HG02938 (cell line): ENCODE measurements at regions not wholly inside any gene's neighbourhood (a gene's known extent, or its start where the extent isn't known, plus 50 kb on each side); places are given as distances from the start of the nearest gene placed in this dataset.

Experiments used
- ATAC-seq: cut with Tn5 transposase; IDR thresholded peaks from one replicate; pipeline ENCODE4 v1.9.1; 2021; ENCODE audit warnings: mild to moderate bottlenecking, moderate library complexity; ENCODE audit not compliant: unreplicated experiment

DNA sequence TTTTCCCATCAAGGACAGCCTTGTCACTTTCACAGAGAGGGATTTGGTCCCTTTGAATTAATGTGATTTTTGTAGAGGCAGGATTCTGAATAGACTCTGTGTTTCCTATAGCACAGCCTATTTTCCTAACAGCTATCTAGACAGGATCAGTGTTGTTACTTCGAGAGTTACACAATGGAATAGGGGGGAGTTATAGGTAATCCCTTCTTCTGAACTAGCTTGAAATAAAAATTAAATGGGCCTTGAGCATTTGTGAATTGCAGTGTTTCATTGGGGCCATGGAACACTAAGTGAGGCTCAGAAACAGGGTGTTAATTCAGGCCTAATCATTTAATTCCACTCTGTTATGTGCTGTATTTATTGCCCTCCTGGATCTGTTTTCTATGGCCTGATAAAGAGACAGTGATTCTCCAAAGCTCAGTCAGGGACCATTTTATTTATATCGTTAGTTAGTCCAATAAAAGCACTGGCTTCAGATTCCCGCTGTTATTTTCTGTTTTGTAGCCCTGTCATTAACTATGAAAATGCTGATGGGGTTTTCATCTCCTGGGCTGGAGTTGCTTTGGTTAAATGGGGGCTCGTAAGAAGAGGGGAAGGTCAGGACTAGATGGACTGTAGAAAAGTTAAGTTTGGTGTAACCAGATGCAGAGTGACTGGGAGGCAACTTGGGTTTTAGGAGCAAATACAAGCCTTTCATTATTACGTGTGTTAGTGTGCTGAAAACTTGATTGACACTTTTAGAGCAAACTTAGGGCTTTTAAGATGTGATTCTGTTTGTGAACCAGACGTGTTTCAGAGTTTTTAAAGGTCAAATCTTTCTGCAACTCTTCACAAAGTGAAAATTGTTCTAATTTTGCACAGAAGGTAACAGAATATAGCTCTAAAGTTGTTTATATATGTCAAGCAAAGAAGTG is 461.0 kb upstream of the HNRNPA3 start:
- no peak for ATAC-seq

GRCh38 chr2:176752295-176752694 is 460.3 kb upstream of the HNRNPA3 start:
- no peak for ATAC-seq

GRCh38 chr2:176753205-176753604 is 459.4 kb upstream of the HNRNPA3 start:
- ATAC-seq, result no peak

DNA sequence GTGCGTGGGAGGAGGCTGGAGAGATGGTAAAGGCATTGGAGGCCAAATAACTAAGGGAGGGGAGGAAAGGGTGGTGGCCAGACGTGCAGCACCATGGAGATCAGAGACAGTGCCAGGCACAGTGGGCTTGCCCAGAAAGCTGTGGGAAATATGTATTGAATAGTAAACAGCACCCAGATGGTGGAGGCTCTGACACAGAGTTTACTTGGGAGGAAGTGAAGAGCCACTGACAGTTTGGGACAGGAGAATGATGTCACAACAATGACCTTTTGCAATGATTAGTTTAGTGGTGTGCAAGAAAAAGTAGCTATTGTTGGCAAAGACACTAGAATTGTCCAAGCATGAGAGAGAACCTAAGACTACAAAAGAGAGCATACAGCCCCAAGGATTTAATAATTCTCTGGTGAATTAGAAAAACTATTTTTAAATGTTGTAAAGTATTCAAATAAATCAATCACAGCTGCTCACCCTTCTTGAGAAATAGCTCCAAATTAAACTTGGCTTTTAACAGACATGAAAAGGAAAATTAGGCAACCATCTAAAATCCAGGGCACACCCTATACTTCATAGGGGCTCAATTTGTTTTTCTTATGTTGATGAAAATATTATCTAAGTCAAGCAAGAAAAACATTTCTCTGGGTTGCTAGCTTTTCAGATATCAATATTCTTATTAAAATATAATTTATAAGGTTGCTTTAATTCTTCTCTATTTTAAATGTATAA is 458.7 kb upstream of the HNRNPA3 start:
- no peak for ATAC-seq

DNA sequence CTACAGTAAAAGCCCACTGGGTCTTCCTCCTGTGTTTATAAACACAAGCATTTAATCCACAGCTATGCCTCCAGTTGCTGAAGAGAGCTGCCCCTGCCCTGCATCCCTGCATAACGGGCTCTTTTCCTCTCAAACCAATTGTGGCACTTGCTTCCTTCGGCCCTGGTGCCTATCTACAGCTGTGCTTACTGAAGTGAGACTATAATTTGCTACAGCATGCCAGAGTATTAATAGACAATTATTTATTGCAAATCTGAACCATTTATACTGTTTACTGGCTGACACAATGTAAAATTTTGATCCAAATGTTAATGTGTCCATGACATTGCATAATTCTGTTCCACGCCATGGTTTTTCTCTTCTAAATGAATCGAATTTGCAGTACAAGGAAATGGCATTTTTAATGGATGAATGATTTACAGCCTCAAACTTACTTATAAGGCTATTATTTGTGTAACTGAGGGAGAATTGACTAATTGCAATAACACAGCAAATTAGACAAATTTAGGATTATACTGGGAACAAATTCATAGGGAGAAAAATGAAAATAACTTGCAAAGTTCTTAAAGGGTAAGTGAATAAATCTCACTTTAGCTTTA is 457.0 kb upstream of the HNRNPA3 start:
- no peak for ATAC-seq

- no peak for ATAC-seq
Measured at GRCh38 chr2:176758426-176758825, 454.2 kb upstream of the HNRNPA3 start.

- ATAC-seq, result no peak
Measured at GRCh38 chr2:176760439-176760838, 452.2 kb upstream of the HNRNPA3 start.

- no peak for ATAC-seq
Measured at GRCh38 chr2:176763130-176763529, 449.5 kb upstream of the HNRNPA3 start.

DNA sequence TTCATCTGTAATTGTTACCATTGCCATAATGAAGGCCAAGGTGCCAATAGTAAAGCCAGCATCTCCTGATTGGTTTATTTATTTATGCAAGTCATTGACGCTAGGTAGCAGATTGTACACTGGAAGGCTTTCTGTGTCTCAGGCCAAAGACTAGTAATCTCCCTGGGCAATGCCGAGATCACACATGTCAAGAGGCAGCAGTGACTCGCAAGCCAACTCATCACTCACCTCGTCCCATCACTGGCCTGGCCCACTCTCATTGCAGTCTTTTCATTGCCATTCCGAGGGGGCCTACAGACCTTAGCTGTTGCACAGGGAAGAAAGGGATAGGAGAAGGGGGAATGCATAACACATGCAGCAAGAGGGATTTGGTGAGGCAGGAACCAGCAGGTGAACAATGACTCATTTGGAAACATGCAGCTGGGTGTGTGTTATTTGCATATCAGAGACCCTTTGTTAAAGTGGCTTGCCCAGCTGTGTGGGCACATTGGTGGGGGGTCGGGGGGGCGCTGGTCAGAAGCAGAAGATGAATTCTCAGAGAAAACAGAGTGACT is 448.7 kb upstream of the HNRNPA3 start:
- peak; percentile 71 for ATAC-seq

DNA sequence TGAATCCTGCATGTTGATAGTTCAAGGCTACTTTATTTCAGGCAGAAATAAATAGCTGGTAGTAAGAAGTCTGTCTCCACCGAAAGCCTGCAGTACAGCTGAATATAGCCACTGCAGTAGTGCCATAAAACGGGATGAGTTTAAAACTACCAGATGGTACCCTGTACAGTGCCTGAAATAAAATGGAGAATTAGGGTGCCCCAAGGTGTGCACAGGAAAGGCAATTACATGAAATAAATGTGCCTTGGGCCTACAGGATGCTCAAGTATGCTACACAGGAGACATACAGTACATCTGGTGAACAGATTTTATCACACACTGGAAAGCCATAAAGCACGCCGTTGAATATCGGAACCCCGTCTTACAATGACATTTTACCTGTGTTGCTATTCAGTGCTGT is 447.7 kb upstream of the HNRNPA3 start:
- ATAC-seq, result no peak

- no peak for ATAC-seq
Measured at GRCh38 chr2:176766005-176766404, 446.6 kb upstream of the HNRNPA3 start.

GRCh38 chr2:176768185-176768584 is 444.4 kb upstream of the HNRNPA3 start:
- no peak for ATAC-seq

DNA sequence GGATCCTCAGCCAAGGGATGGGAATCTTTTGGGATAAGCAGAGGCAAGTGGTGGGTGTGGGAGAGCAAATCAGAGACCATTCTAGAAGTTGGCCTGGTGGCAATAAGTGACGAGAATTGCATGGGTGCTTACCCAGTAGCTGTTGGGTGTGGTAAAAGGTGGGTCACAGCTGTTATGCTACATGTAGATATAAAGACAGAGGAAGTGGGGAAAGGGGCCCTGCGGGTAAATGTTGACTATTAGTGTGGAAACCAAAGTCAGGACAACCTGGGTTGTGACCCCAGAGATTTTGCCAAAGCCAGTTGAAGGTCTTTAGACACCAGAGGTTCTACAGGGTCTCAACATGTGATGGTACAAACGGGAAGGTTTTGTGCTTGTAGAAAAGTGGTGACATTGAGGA is 443.6 kb upstream of the HNRNPA3 start:
- no peak for ATAC-seq

DNA sequence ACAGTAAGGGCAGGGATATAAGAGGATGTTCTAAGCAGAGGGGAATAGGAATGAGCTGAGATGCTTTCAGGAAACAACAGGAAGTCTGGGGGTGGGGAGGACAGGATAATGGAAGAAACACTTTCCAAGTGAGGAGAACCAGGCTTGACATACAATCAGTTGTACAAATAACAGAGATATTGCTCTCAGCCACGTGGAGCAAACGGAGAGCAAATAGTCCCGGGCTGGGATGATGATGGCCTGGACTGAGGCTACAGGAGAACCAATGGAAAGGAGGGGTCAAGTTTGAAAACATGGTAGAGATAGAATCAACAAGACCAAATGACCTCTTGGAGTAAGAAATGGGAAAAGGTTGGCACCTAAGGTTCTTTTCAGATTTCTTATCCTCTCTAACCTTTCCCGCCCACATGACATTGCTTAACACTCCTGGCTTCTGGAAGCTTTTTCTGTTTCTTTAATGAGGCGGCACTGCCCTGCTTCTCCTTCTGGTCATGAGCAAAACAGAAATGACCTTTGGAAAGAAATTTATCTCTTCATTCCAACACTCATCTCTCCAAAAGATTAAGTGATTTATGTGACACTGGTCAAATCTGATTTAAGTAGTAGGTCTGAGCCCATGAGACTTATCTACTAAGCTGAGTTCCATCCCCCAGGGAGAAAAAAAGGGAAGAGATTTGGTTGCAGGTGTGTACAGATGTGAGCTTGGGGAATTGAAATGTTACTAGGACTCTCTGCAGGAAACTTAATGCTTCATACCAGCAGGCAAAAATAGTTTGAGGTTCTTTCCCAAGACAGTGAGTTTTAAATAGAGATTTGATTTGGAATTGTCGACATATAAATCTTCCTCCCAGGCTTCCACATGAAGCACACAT is 442.9 kb upstream of the HNRNPA3 start:
- ATAC-seq, result no peak

- ATAC-seq, result no peak
Measured at GRCh38 chr2:176772816-176773215, 439.8 kb upstream of the HNRNPA3 start.

GRCh38 chr2:176774766-176775451 is 437.7 kb upstream of the HNRNPA3 start:
- ATAC-seq, result no peak

- ATAC-seq, result no peak
Measured at GRCh38 chr2:176777262-176777661, 435.3 kb upstream of the HNRNPA3 start.

DNA sequence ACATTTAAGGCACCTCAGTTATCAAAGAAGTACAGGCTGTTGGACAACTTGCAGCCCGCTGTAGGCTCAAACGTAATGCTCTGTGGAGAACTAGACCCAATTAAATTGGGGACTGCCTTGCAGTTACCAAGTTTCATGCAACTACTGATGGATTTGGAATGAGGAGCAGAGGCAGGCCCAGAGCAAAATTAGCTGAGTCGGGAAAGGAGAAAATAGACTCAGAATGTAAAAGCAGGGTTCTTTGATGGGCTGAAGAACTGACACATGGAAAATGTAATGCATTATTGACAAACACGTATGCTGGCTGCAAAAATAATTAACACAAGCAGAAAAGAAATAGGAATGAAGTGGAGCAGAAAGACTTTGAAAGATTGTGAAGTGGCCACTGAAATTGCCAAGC is 432.7 kb upstream of the HNRNPA3 start:
- no peak for ATAC-seq

DNA sequence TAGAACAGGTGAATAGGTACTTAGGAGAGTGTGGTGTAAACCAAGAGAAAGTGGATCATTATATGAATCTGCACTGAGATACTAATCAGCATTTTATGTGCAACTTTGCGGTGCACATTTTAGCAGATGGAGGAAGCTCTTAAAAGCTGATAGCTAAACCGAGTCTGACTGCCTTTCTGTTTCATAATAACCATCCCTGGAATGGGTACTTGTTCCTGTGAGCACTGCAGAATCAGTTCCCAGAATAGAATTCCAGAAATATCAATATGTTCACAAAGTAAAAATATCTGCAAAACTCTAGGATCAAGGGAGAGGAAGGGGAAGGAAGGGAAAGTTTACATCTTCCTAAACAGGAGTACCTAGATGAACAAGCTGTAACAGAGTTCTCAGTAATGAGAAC is 432.2 kb upstream of the HNRNPA3 start:
- ATAC-seq, result no peak
